GM23338 (cell line): ENCODE measurements at regions not wholly inside any gene's neighbourhood (a gene's known extent, or its start where the extent isn't known, plus 50 kb on each side); places are given as distances from the start of the nearest gene placed in this dataset.

Experiments used
- ATAC-seq: fragments of 200-7000 bp; cut with Tn5 transposase; 3 replicates; pipeline ENCODE4 v1.9.1; 2020
- DNase-seq: peaks from one replicate; pipeline ENCODE4 v3.0.0-alpha.2; 2015; ENCODE audit warnings: low spot score
- H2AFZ ChIP-seq: fragments of 200-600 bp; sonication (generic); 2 replicates; pipeline ENCODE4 v1.8.0; 2016; ENCODE audit warnings: antibody characterized with exemption, mild to moderate bottlenecking, moderate library complexity
- H3F3A ChIP-seq: fragments of 200-600 bp; sonication (generic); replicated peaks from 2 replicates; pipeline ENCODE4 v1.8.0; 2017; ENCODE audit warnings: antibody characterized with exemption, mixed run types, low read depth
- H3K27ac ChIP-seq: fragments of 200-600 bp; sonication (generic); 2 replicates; pipeline ENCODE4 v1.6.1; 2016; ENCODE audit warnings: low read depth
- H3K27me3 ChIP-seq: fragments of 200-600 bp; sonication (generic); 2 replicates; pipeline ENCODE4 v1.8.0; 2016; ENCODE audit warnings: mild to moderate bottlenecking, mixed run types, moderate library complexity; ENCODE audit not compliant: insufficient read depth
- H3K36me3 ChIP-seq: fragments of 200-600 bp; sonication (generic); 2 replicates; pipeline ENCODE4 v1.8.0; 2016; ENCODE audit warnings: mild to moderate bottlenecking; ENCODE audit not compliant: insufficient read depth
- H3K4me1 ChIP-seq: fragments of 200-600 bp; sonication (generic); 2 replicates; pipeline ENCODE4 v1.8.0; 2016; ENCODE audit warnings: mild to moderate bottlenecking, moderate library complexity; ENCODE audit not compliant: insufficient read depth
- H3K4me2 ChIP-seq: fragments of 200-600 bp; sonication (generic); 2 replicates; pipeline ENCODE4 v1.7.1; 2017; ENCODE audit warnings: mixed run types
- H3K4me3 ChIP-seq: fragments of 200-600 bp; sonication (generic); 2 replicates; pipeline ENCODE4 v1.6.1; 2016; ENCODE audit warnings: mixed run types
- H3K79me2 ChIP-seq: fragments of 200-600 bp; sonication (generic); replicated peaks from 2 replicates; pipeline ENCODE4 v1.8.0; 2017; ENCODE audit warnings: mild to moderate bottlenecking; ENCODE audit not compliant: insufficient read depth
- H3K9me2 ChIP-seq: fragments of 200-600 bp; sonication (generic); 2 replicates; pipeline ENCODE4 v1.8.0; 2017; ENCODE audit not compliant: insufficient read depth
- H4K20me1 ChIP-seq: fragments of 200-600 bp; sonication (generic); replicated peaks from 2 replicates; pipeline ENCODE4 v1.8.0; 2017; ENCODE audit warnings: mild to moderate bottlenecking; ENCODE audit not compliant: insufficient read depth
- H3K27ac Mint-ChIP-seq: 2 replicates; pipeline ENCODE4 v1.8.0; 2020; ENCODE audit warnings: inconsistent platforms, mild to moderate bottlenecking, moderate library complexity, mixed read lengths
- H3K27me3 Mint-ChIP-seq: 3 replicates; pipeline ENCODE4 v1.8.0; 2022; ENCODE audit warnings: low read depth, mild to moderate bottlenecking, moderate library complexity, mixed read lengths, inconsistent platforms; ENCODE audit not compliant: insufficient read depth, poor library complexity
- H3K36me3 Mint-ChIP-seq: 3 replicates; pipeline ENCODE4 v1.8.0; 2021; ENCODE audit warnings: low read depth, mild to moderate bottlenecking, inconsistent platforms, moderate library complexity, mixed read lengths
- H3K4me1 Mint-ChIP-seq: 3 replicates; pipeline ENCODE4 v1.8.0; 2020; ENCODE audit warnings: mild to moderate bottlenecking, inconsistent platforms, mixed read lengths
- H3K4me3 Mint-ChIP-seq: 3 replicates; pipeline ENCODE4 v1.8.0; 2021; ENCODE audit warnings: moderate library complexity, mild to moderate bottlenecking, inconsistent platforms, mixed read lengths
- H3K9me3 Mint-ChIP-seq: 3 replicates; pipeline ENCODE4 v1.8.0; 2020; ENCODE audit warnings: moderate library complexity, mild to moderate bottlenecking, inconsistent platforms, mixed read lengths
- CREB1 ChIP-seq: fragments of 250-450 bp; sonication (Bioruptor Pico); IDR thresholded peaks from 2 replicates; pipeline ENCODE4 v1.5.0; 2020; ENCODE audit warnings: low read depth, mild to moderate bottlenecking, moderate library complexity
- CTCF ChIP-seq, 2 experiments: fragments of 200-600 bp in 1 of 2; sonication (generic) in 1 of 2; conservative IDR thresholded peaks; 2 replicates each; pipeline versions ENCODE4 v1.5.1 to v1.6.1; 2016 to 2017; ENCODE audit warnings: antibody characterized with exemption in 2 of 2, low read depth in 2 of 2, mild to moderate bottlenecking in 2 of 2, moderate library complexity in 1 of 2
- ETS1 ChIP-seq: IDR thresholded peaks from 2 replicates; pipeline ENCODE4 v1.6.1; 2016; ENCODE audit warnings: antibody characterized with exemption
- EZH2phosphoT487 ChIP-seq: fragments of 200-600 bp; sonication (generic); IDR thresholded peaks from one replicate; pipeline ENCODE4 v1.8.1; 2018; ENCODE audit warnings: antibody characterized with exemption; ENCODE audit not compliant: unreplicated experiment
- JUNB ChIP-seq: IDR thresholded peaks from one replicate; pipeline ENCODE4 v1.6.1; 2016; ENCODE audit warnings: antibody characterized with exemption; ENCODE audit not compliant: unreplicated experiment
- NANOG ChIP-seq: IDR thresholded peaks from 2 replicates; pipeline ENCODE4 v1.6.1; 2016; ENCODE audit warnings: antibody characterized with exemption, borderline replicate concordance
- REST ChIP-seq: IDR thresholded peaks from one replicate; pipeline ENCODE4 v1.6.1; 2018; ENCODE audit warnings: antibody characterized with exemption; ENCODE audit not compliant: unreplicated experiment
- STAT1 ChIP-seq: IDR thresholded peaks from one replicate; pipeline ENCODE4 v1.6.1; 2016; ENCODE audit warnings: antibody characterized with exemption; ENCODE audit not compliant: unreplicated experiment
- ZNF114 ChIP-seq: fragments of 250-450 bp; sonication (Bioruptor Pico); IDR thresholded peaks from 2 replicates; pipeline ENCODE4 v1.5.0; 2020; ENCODE audit warnings: mild to moderate bottlenecking, moderate library complexity
- ZNF331 ChIP-seq: fragments of 250-450 bp; sonication (Bioruptor Pico); IDR thresholded peaks from 2 replicates; pipeline ENCODE4 v1.5.0; 2020; ENCODE audit warnings: low read depth, mild to moderate bottlenecking, moderate library complexity

- Histone ChIP-seq H2AFZ (peak overlapping the region; percentile 48; the same call in 1 of the 2 replicates), H3F3A (no peaks in the 10 kb centered on the region), H3K4me1 (no peaks in the 10 kb centered on the region), H3K36me3 (no peaks in the 10 kb centered on the region), H3K9me2 (no peaks in the 10 kb centered on the region), H3K4me2 (no peak overlapping the region), H3K27me3 (no peaks in the 10 kb centered on the region), H3K27ac (no peak overlapping the region), H3K4me3 (no peak overlapping the region), H4K20me1 (no peaks in the 10 kb centered on the region), H3K79me2 (no peaks in the 10 kb centered on the region)
- no peaks in the 10 kb centered on the region for H3K36me3 Mint-ChIP-seq
- no peaks in the 10 kb centered on the region; the same call in 2 of the 3 replicates for H3K9me3 Mint-ChIP-seq
- no peak for ATAC-seq
- no peak for DNase-seq
- no peak overlapping the region for H3K4me3 Mint-ChIP-seq
- H3K4me1 Mint-ChIP-seq: peaks cover 4% of the 10 kb centered on the region; the same call in 2 of the 3 replicates
- peak overlapping the region; percentile 66 for H3K27ac Mint-ChIP-seq
- no peak for TF ChIP-seq REST
- TF ChIP-seq NANOG: no peak
- no peak for TF ChIP-seq ZNF114
- H3K27me3 Mint-ChIP-seq: no peaks in the 10 kb centered on the region
These were observed 185.8 kb downstream of the PCSK1 start for GRCh38 chr5:96247097-96247701.

- H3K4me1 ChIP-seq: no peaks in the 10 kb centered on the region
- no peak for DNase-seq
- no peak overlapping the region for H3K27ac ChIP-seq
- peaks cover 4% of the 10 kb centered on the region; the same call in 2 of the 3 replicates for H3K4me1 Mint-ChIP-seq
- no peaks in the 10 kb centered on the region; the same call in 2 of the 3 replicates for H3K9me3 Mint-ChIP-seq
- no peak overlapping the region for H3K4me2 ChIP-seq
- H4K20me1 ChIP-seq: no peaks in the 10 kb centered on the region
- no peaks in the 10 kb centered on the region for H3K27me3 Mint-ChIP-seq
- H3K36me3 Mint-ChIP-seq: no peaks in the 10 kb centered on the region
- H3K79me2 ChIP-seq: no peaks in the 10 kb centered on the region
- no peak overlapping the region for H3K4me3 Mint-ChIP-seq
- H3K27me3 ChIP-seq: no peaks in the 10 kb centered on the region
- ATAC-seq: no peak
- no peak overlapping the region for H3K27ac Mint-ChIP-seq
- no peaks in the 10 kb centered on the region for H3K9me2 ChIP-seq
- H3K36me3 ChIP-seq: no peaks in the 10 kb centered on the region
- no peak overlapping the region for H3K4me3 ChIP-seq
- H3F3A ChIP-seq: no peaks in the 10 kb centered on the region
- H2AFZ ChIP-seq: no peak overlapping the region
- no peak for TF ChIP-seq STAT1
- TF ChIP-seq ETS1: no peak
- TF ChIP-seq EZH2phosphoT487: no peak
- no peak for TF ChIP-seq ZNF331 (CRISPR knock-in tag)
- TF ChIP-seq JUNB: no peak
- TF ChIP-seq CREB1 (CRISPR knock-in tag): no peak
- no peak for TF ChIP-seq CTCF (conservative IDR thresholded peaks at IDR 0.05; ENCODE audit: low read depth in 2 of 2)
- TF ChIP-seq ZNF114: no peak
These were observed 187.6 kb downstream of the PCSK1 start for GRCh38 chr5:96245140-96246091.
